WERI-Rb-1 (cell line): ENCODE measurements at regions not wholly inside any gene's neighbourhood (a gene's known extent, or its start where the extent isn't known, plus 50 kb on each side); places are given as distances from the start of the nearest gene placed in this dataset.

ENCODE experiments used
- DNase-seq: peaks from one replicate; pipeline ENCODE4 v3.0.0-alpha.2; 2020
- H3K27ac ChIP-seq: fragments of 250-450 bp; sonication (Bioruptor Pico); 2 replicates; pipeline ENCODE4 v1.5.1; 2020; ENCODE audit warnings: mild to moderate bottlenecking, moderate library complexity
- H3K27me3 ChIP-seq: fragments of 250-450 bp; sonication (Bioruptor Pico); 2 replicates; pipeline ENCODE4 v1.5.1; 2021; ENCODE audit warnings: mild to moderate bottlenecking, low read depth, moderate library complexity; ENCODE audit not compliant: insufficient read depth, severe bottlenecking
- H3K36me3 ChIP-seq: fragments of 250-450 bp; sonication (Bioruptor Pico); 2 replicates; pipeline ENCODE4 v1.5.1; 2020; ENCODE audit warnings: mild to moderate bottlenecking, moderate library complexity
- H3K4me3 ChIP-seq: 2 replicates; pipeline ENCODE4 v1.5.1; 2011; ENCODE audit warnings: low read depth, mild to moderate bottlenecking, control low read depth, low read length
- H3K9me3 ChIP-seq: fragments of 250-450 bp; sonication (Bioruptor Pico); 2 replicates; pipeline ENCODE4 v1.5.1; 2021; ENCODE audit warnings: mild to moderate bottlenecking, moderate library complexity; ENCODE audit not compliant: severe bottlenecking
- CTCF ChIP-seq: IDR thresholded peaks from 2 replicates; pipeline ENCODE4 v1.5.1; 2011; ENCODE audit warnings: low read depth, mild to moderate bottlenecking, control low read depth, inconsistent platforms, low read length

GRCh38 chr2:221335219-221335752 is 236.8 kb downstream of the EPHA4 start:
- H3K27me3 ChIP-seq, result no peaks in the 10 kb centered on the region
- H3K4me3 ChIP-seq, result no peak overlapping the region
- DNase-seq, result no peak
- TF ChIP-seq CTCF, result no peak
- no peaks in the 10 kb centered on the region for H3K9me3 ChIP-seq
- H3K36me3 ChIP-seq, result no peaks in the 10 kb centered on the region
- H3K27ac ChIP-seq, result no peak overlapping the region

GRCh38 chr2:221336967-221337366 is 235.1 kb downstream of the EPHA4 start:
- no peak for TF ChIP-seq CTCF
- Histone ChIP-seq H3K36me3 (no peaks in the 10 kb centered on the region), H3K27ac (no peak overlapping the region)

GRCh38 chr2:221337957-221338685 is 234.0 kb downstream of the EPHA4 start:
- H3K27ac ChIP-seq, result no peak overlapping the region
- DNase-seq, result no peak
- H3K4me3 ChIP-seq, result no peak overlapping the region
- H3K27me3 ChIP-seq, result no peaks in the 10 kb centered on the region
- H3K9me3 ChIP-seq, result no peaks in the 10 kb centered on the region
- TF ChIP-seq CTCF, result no peak
- H3K36me3 ChIP-seq, result no peaks in the 10 kb centered on the region

More at GRCh38 chr2:221336967-221337366, 235.1 kb downstream of the EPHA4 start:
- H3K4me3 ChIP-seq, result no peak overlapping the region
- DNase-seq, result no peak
- no peaks in the 10 kb centered on the region for H3K9me3 ChIP-seq
- no peaks in the 10 kb centered on the region for H3K27me3 ChIP-seq

- no peak for TF ChIP-seq CTCF
- no peak for DNase-seq
Observed at GRCh38 chr2:221342388-221342787, 229.7 kb downstream of the EPHA4 start.

GRCh38 chr2:221343524-221343923 is 228.6 kb downstream of the EPHA4 start:
- Histone ChIP-seq H3K4me3 (no peak overlapping the region), H3K9me3 (no peaks in the 10 kb centered on the region), H3K36me3 (no peaks in the 10 kb centered on the region), H3K27ac (no peak overlapping the region), H3K27me3 (no peaks in the 10 kb centered on the region)
- TF ChIP-seq CTCF, result no peak
- DNase-seq, result no peak

More at GRCh38 chr2:221342388-221342787, 229.7 kb downstream of the EPHA4 start:
- no peaks in the 10 kb centered on the region for H3K27me3 ChIP-seq
- H3K36me3 ChIP-seq, result no peaks in the 10 kb centered on the region
- no peaks in the 10 kb centered on the region for H3K9me3 ChIP-seq
- no peak overlapping the region for H3K4me3 ChIP-seq
- no peak overlapping the region for H3K27ac ChIP-seq
